ENCODE measurements at regions not wholly inside any gene's neighbourhood (a gene's known extent, or its start where the extent isn't known, plus 50 kb on each side); places are given as distances from the start of the nearest gene placed in this dataset.

DNA sequence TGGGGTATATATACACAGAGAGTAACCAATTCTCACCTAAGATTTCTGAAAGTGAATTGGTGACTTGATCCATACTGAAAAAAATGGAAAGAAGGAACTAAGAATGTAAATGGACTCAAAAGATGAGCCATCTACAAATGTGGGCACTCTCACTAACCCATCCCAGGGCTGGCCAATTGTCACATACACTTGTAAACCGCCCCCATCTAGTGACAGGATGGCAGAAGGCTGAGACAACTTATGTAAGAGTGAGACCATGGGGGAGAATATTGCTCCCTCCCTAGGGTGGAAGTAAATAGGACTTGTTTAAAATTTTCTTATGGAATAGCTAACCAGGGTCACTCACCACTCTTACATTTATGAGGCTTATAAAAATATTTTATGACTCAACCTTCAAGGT lies 377.1 kb upstream of the ISX start:
- intact Hi-C loops (cut with micrococcal nuclease), result no loop called here
- RAD21 ChIA-PET (ENCODE audit: low non-redundant PET in 1 of 2, low total read pairs in 2 of 2, uncharacterized antibody in 2 of 2, unreplicated experiment in 2 of 2), result no interaction called here
- Histone ChIP-seq H4K20me1 (ENCODE audit: insufficient read depth) (no peaks in the 10 kb centered on the region), H3K79me2 (ENCODE audit: insufficient read depth, low read length) (no peaks in the 10 kb centered on the region), H3K27me3 (ENCODE audit: insufficient read depth, low read length) (no peaks in the 10 kb centered on the region), H3K4me1 (ENCODE audit: control insufficient read depth in 1 of 2, insufficient read depth in 2 of 2, low read length in 2 of 2) (no peaks in the 10 kb centered on the region), H3K4me2 (ENCODE audit: low read length) (no peak overlapping the region), H3K4me3 (replicated peaks in 1 of 2; ENCODE audit: low read depth in 1 of 2, low read length in 2 of 2) (no peak overlapping the region), H3K9ac (ENCODE audit: low read length) (no peak overlapping the region), H3K36me3 (ENCODE audit: control insufficient read depth in 1 of 2, insufficient read depth in 2 of 2, low read length in 2 of 2) (no peaks in the 10 kb centered on the region), H2AFZ (ENCODE audit: low read depth, low read length, poor library complexity, severe bottlenecking) (no peak overlapping the region), H3K9me2 (ENCODE audit: insufficient read depth) (no peaks in the 10 kb centered on the region), H3K9me3 (ENCODE audit: control insufficient read depth in 1 of 2, insufficient read depth in 1 of 2, low read depth in 1 of 2, low read length in 2 of 2) (peaks cover 0 to 15% of the 10 kb centered on the region in 2 experiments; a peak in 2 of 4 replicates), H3K27ac (ENCODE audit: low read depth, low read length) (no peak overlapping the region)
- BruUV-seq (replicated peaks), result no TSS peak
- no peak for DNase-seq (ENCODE audit: low read depth, low spot score)
- TF ChIP-seq TCF7L2 (IDR thresholded peaks at IDR 0.05; ENCODE audit: borderline replicate concordance, extremely low read depth, insufficient read depth, insufficient read length) (no peak), YY1 (IDR thresholded peaks at IDR 0.05; ENCODE audit: extremely low read depth, insufficient replicate concordance, low read depth, low read length) (no peak), EGR1 (IDR thresholded peaks at IDR 0.05; ENCODE audit: low read depth) (no peak), ZNF274 (IDR thresholded peaks at IDR 0.05; ENCODE audit: low read depth, low read length) (no peak), JUND (IDR thresholded peaks at IDR 0.05) (no peak), SP1 (IDR thresholded peaks at IDR 0.05; ENCODE audit: low read depth) (no peak), SIN3A (IDR thresholded peaks at IDR 0.05; ENCODE audit: low read depth) (no peak), EZH2 (IDR thresholded peaks at IDR 0.05) (no peak)
- TF ChIP-seq, protein P1, sequence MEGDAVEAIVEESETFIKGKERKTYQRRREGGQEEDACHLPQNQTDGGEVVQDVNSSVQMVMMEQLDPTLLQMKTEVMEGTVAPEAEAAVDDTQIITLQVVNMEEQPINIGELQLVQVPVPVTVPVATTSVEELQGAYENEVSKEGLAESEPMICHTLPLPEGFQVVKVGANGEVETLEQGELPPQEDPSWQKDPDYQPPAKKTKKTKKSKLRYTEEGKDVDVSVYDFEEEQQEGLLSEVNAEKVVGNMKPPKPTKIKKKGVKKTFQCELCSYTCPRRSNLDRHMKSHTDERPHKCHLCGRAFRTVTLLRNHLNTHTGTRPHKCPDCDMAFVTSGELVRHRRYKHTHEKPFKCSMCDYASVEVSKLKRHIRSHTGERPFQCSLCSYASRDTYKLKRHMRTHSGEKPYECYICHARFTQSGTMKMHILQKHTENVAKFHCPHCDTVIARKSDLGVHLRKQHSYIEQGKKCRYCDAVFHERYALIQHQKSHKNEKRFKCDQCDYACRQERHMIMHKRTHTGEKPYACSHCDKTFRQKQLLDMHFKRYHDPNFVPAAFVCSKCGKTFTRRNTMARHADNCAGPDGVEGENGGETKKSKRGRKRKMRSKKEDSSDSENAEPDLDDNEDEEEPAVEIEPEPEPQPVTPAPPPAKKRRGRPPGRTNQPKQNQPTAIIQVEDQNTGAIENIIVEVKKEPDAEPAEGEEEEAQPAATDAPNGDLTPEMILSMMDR (IDR thresholded peaks at IDR 0.05 in 2 of 3, conservative IDR thresholded peaks at IDR 0.05 in 1 of 3; ENCODE audit: borderline replicate concordance in 1 of 3, insufficient read depth in 1 of 3, low read depth in 2 of 3, low read length in 2 of 3), result no peak
- TF ChIP-seq, protein P2, sequence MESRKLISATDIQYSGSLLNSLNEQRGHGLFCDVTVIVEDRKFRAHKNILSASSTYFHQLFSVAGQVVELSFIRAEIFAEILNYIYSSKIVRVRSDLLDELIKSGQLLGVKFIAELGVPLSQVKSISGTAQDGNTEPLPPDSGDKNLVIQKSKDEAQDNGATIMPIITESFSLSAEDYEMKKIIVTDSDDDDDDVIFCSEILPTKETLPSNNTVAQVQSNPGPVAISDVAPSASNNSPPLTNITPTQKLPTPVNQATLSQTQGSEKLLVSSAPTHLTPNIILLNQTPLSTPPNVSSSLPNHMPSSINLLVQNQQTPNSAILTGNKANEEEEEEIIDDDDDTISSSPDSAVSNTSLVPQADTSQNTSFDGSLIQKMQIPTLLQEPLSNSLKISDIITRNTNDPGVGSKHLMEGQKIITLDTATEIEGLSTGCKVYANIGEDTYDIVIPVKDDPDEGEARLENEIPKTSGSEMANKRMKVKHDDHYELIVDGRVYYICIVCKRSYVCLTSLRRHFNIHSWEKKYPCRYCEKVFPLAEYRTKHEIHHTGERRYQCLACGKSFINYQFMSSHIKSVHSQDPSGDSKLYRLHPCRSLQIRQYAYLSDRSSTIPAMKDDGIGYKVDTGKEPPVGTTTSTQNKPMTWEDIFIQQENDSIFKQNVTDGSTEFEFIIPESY (IDR thresholded peaks at IDR 0.05; ENCODE audit: extremely low read depth, insufficient replicate concordance, low read length), result no peak
- CTCF ChIA-PET, result no interaction called here
- no peak for ATAC-seq
- POLR2A ChIA-PET, result no interaction called here
